NB4 (cell line): ENCODE measurements at regions not wholly inside any gene's neighbourhood (a gene's known extent, or its start where the extent isn't known, plus 50 kb on each side); places are given as distances from the start of the nearest gene placed in this dataset.

Source experiments
- CTCF ChIP-seq: IDR thresholded peaks from one replicate; pipeline ENCODE4 v1.5.1; 2012; ENCODE audit warnings: low read depth, low read length
- MAX ChIP-seq: IDR thresholded peaks from 2 replicates; pipeline ENCODE4 v1.6.1; 2011; ENCODE audit warnings: low read depth, low read length
- MYC ChIP-seq: IDR thresholded peaks from 2 replicates; pipeline ENCODE4 v1.6.1; 2011; ENCODE audit warnings: low read depth, low read length
- POLR2A ChIP-seq: IDR thresholded peaks from 2 replicates; pipeline ENCODE4 v1.6.1; 2011; ENCODE audit warnings: mild to moderate bottlenecking; ENCODE audit not compliant: insufficient read length; ENCODE audit errors: extremely low read depth

GRCh38 chr2:175282300-175282699, 100.8 kb upstream of the ATP5MC3 start:
- peak; percentile 21 for TF ChIP-seq CTCF
- no peak for TF ChIP-seq POLR2A
- no peak for TF ChIP-seq MAX
- no peak for TF ChIP-seq MYC
